ENCODE measurements at regions not wholly inside any gene's neighbourhood (a gene's known extent, or its start where the extent isn't known, plus 50 kb on each side); places are given as distances from the start of the nearest gene placed in this dataset.

GRCh38 chr5:14038341-14038959 lies 94.0 kb upstream of the DNAH5 start:
- no peak for DNase-seq (ENCODE audit: low read depth, low spot score)
- H3K4me3 ChIP-seq (ENCODE audit: low read length) = no peak overlapping the region
- no peak overlapping the region for H3K27ac ChIP-seq (ENCODE audit: low read length)
- H3K27me3 ChIP-seq (ENCODE audit: control insufficient read depth, insufficient read depth, low read length) = no peaks in the 10 kb centered on the region
- WGBS (ENCODE audit: insufficient coverage, insufficient read length) = no CpG with 5 or more reads among the region's 10 CpGs
- no peaks in the 10 kb centered on the region for H3K9me3 ChIP-seq (ENCODE audit: control insufficient read depth, insufficient read depth, low read length)
- no peaks in the 10 kb centered on the region for H3K36me3 ChIP-seq (ENCODE audit: control insufficient read depth, insufficient read depth, low read length)
- H3K4me1 ChIP-seq (ENCODE audit: control insufficient read depth, insufficient read depth, low read length) = peaks cover 8% of the 10 kb centered on the region; the same call in 1 of the 2 replicates

GRCh38 chr5:14036947-14037346 lies 92.5 kb upstream of the DNAH5 start:
- Histone ChIP-seq H3K36me3 (ENCODE audit: control insufficient read depth, insufficient read depth, low read length) (no peaks in the 10 kb centered on the region), H3K4me1 (ENCODE audit: control insufficient read depth, insufficient read depth, low read length) (peaks cover 8% of the 10 kb centered on the region; the same call in 1 of the 2 replicates), H3K27me3 (ENCODE audit: control insufficient read depth, insufficient read depth, low read length) (no peaks in the 10 kb centered on the region), H3K9me3 (ENCODE audit: control insufficient read depth, insufficient read depth, low read length) (no peaks in the 10 kb centered on the region), H3K4me3 (ENCODE audit: low read length) (no peak overlapping the region), H3K27ac (ENCODE audit: low read length) (no peak overlapping the region)
- DNase-seq (ENCODE audit: low read depth, low spot score) = no peak
- no CpG with 5 or more reads among the region's 9 CpGs for WGBS (ENCODE audit: insufficient coverage, insufficient read length)

- Histone ChIP-seq H3K27me3 (ENCODE audit: control insufficient read depth, insufficient read depth, low read length) (no peaks in the 10 kb centered on the region), H3K27ac (ENCODE audit: low read length) (no peak overlapping the region), H3K4me3 (ENCODE audit: low read length) (no peak overlapping the region), H3K4me1 (ENCODE audit: control insufficient read depth, insufficient read depth, low read length) (peaks cover 8% of the 10 kb centered on the region; the same call in 1 of the 2 replicates), H3K9me3 (ENCODE audit: control insufficient read depth, insufficient read depth, low read length) (no peaks in the 10 kb centered on the region), H3K36me3 (ENCODE audit: control insufficient read depth, insufficient read depth, low read length) (no peaks in the 10 kb centered on the region)
- WGBS (ENCODE audit: insufficient coverage, insufficient read length) = no CpG with 5 or more reads among the region's 2 CpGs
- no peak for DNase-seq (ENCODE audit: low read depth, low spot score)
Observed at GRCh38 chr5:14036514-14036913, 92.0 kb upstream of the DNAH5 start.

GRCh38 chr5:14035859-14036503 lies 91.5 kb upstream of the DNAH5 start:
- H3K4me3 ChIP-seq (ENCODE audit: low read length) = no peak overlapping the region
- H3K4me1 ChIP-seq (ENCODE audit: control insufficient read depth, insufficient read depth, low read length) = peaks cover 8% of the 10 kb centered on the region; the same call in 1 of the 2 replicates
- peak; percentile 41 for DNase-seq (ENCODE audit: low read depth, low spot score)
- no peaks in the 10 kb centered on the region for H3K9me3 ChIP-seq (ENCODE audit: control insufficient read depth, insufficient read depth, low read length)
- H3K27me3 ChIP-seq (ENCODE audit: control insufficient read depth, insufficient read depth, low read length) = no peaks in the 10 kb centered on the region
- no peaks in the 10 kb centered on the region for H3K36me3 ChIP-seq (ENCODE audit: control insufficient read depth, insufficient read depth, low read length)
- no CpG with 5 or more reads among the region's 10 CpGs for WGBS (ENCODE audit: insufficient coverage, insufficient read length)
- no peak overlapping the region for H3K27ac ChIP-seq (ENCODE audit: low read length)

- no peak for DNase-seq (ENCODE audit: low read depth, low spot score)
- Histone ChIP-seq H3K9me3 (ENCODE audit: control insufficient read depth, insufficient read depth, low read length) (no peaks in the 10 kb centered on the region), H3K4me3 (ENCODE audit: low read length) (no peak overlapping the region), H3K36me3 (ENCODE audit: control insufficient read depth, insufficient read depth, low read length) (no peaks in the 10 kb centered on the region), H3K4me1 (ENCODE audit: control insufficient read depth, insufficient read depth, low read length) (peaks cover 8% of the 10 kb centered on the region; the same call in 1 of the 2 replicates), H3K27ac (ENCODE audit: low read length) (no peak overlapping the region), H3K27me3 (ENCODE audit: control insufficient read depth, insufficient read depth, low read length) (no peaks in the 10 kb centered on the region)
- WGBS (ENCODE audit: insufficient coverage, insufficient read length) = no CpG with 5 or more reads among the region's 3 CpGs
Observed at GRCh38 chr5:14034963-14035362, 90.5 kb upstream of the DNAH5 start.

- DNase-seq (ENCODE audit: low read depth, low spot score) = no peak
- H3K27ac ChIP-seq (ENCODE audit: low read length) = no peak overlapping the region
- WGBS (ENCODE audit: insufficient coverage, insufficient read length) = no CpG with 5 or more reads among the region's 3 CpGs
- H3K36me3 ChIP-seq (ENCODE audit: control insufficient read depth, insufficient read depth, low read length) = no peaks in the 10 kb centered on the region
- H3K9me3 ChIP-seq (ENCODE audit: control insufficient read depth, insufficient read depth, low read length) = no peaks in the 10 kb centered on the region
- no peaks in the 10 kb centered on the region for H3K27me3 ChIP-seq (ENCODE audit: control insufficient read depth, insufficient read depth, low read length)
- peaks cover 8% of the 10 kb centered on the region; the same call in 1 of the 2 replicates for H3K4me1 ChIP-seq (ENCODE audit: control insufficient read depth, insufficient read depth, low read length)
- no peak overlapping the region for H3K4me3 ChIP-seq (ENCODE audit: low read length)
Observed at GRCh38 chr5:14032918-14033317, 88.4 kb upstream of the DNAH5 start.

GRCh38 chr5:14028938-14029584 lies 84.6 kb upstream of the DNAH5 start:
- no peaks in the 10 kb centered on the region for H3K9me3 ChIP-seq (ENCODE audit: control insufficient read depth, insufficient read depth, low read length)
- no peaks in the 10 kb centered on the region for H3K36me3 ChIP-seq (ENCODE audit: control insufficient read depth, insufficient read depth, low read length)
- WGBS (ENCODE audit: insufficient coverage, insufficient read length) = no CpG with 5 or more reads among the region's 7 CpGs
- H3K4me3 ChIP-seq (ENCODE audit: low read length) = no peak overlapping the region
- H3K27me3 ChIP-seq (ENCODE audit: control insufficient read depth, insufficient read depth, low read length) = no peaks in the 10 kb centered on the region
- H3K4me1 ChIP-seq (ENCODE audit: control insufficient read depth, insufficient read depth, low read length) = no peaks in the 10 kb centered on the region
- no peak overlapping the region for H3K27ac ChIP-seq (ENCODE audit: low read length)
- DNase-seq (ENCODE audit: low read depth, low spot score) = no peak

- H3K36me3 ChIP-seq (ENCODE audit: control insufficient read depth, insufficient read depth, low read length) = no peaks in the 10 kb centered on the region
- no peaks in the 10 kb centered on the region for H3K4me1 ChIP-seq (ENCODE audit: control insufficient read depth, insufficient read depth, low read length)
- H3K27me3 ChIP-seq (ENCODE audit: control insufficient read depth, insufficient read depth, low read length) = no peaks in the 10 kb centered on the region
- no peak overlapping the region for H3K27ac ChIP-seq (ENCODE audit: low read length)
- no peak for DNase-seq (ENCODE audit: low read depth, low spot score)
- H3K4me3 ChIP-seq (ENCODE audit: low read length) = no peak overlapping the region
- H3K9me3 ChIP-seq (ENCODE audit: control insufficient read depth, insufficient read depth, low read length) = no peaks in the 10 kb centered on the region
- no CpG with 5 or more reads among the region's 1 CpG for WGBS (ENCODE audit: insufficient coverage, insufficient read length)
Observed at GRCh38 chr5:14028188-14028587, 83.7 kb upstream of the DNAH5 start.

GRCh38 chr5:14025569-14026286 lies 81.2 kb upstream of the DNAH5 start:
- no peaks in the 10 kb centered on the region for H3K4me1 ChIP-seq (ENCODE audit: control insufficient read depth, insufficient read depth, low read length)
- DNase-seq (ENCODE audit: low read depth, low spot score) = no peak
- no peaks in the 10 kb centered on the region for H3K36me3 ChIP-seq (ENCODE audit: control insufficient read depth, insufficient read depth, low read length)
- no peaks in the 10 kb centered on the region for H3K9me3 ChIP-seq (ENCODE audit: control insufficient read depth, insufficient read depth, low read length)
- no peaks in the 10 kb centered on the region for H3K27me3 ChIP-seq (ENCODE audit: control insufficient read depth, insufficient read depth, low read length)
- no peak overlapping the region for H3K4me3 ChIP-seq (ENCODE audit: low read length)
- no peak overlapping the region for H3K27ac ChIP-seq (ENCODE audit: low read length)
- WGBS (ENCODE audit: insufficient coverage, insufficient read length) = no CpG with 5 or more reads among the region's 4 CpGs

GRCh38 chr5:14022971-14023370 lies 78.5 kb upstream of the DNAH5 start:
- DNase-seq (ENCODE audit: low read depth, low spot score) = no peak
- Histone ChIP-seq H3K36me3 (ENCODE audit: control insufficient read depth, insufficient read depth, low read length) (no peaks in the 10 kb centered on the region), H3K27ac (ENCODE audit: low read length) (no peak overlapping the region), H3K9me3 (ENCODE audit: control insufficient read depth, insufficient read depth, low read length) (no peaks in the 10 kb centered on the region), H3K4me1 (ENCODE audit: control insufficient read depth, insufficient read depth, low read length) (no peaks in the 10 kb centered on the region), H3K4me3 (ENCODE audit: low read length) (no peak overlapping the region), H3K27me3 (ENCODE audit: control insufficient read depth, insufficient read depth, low read length) (no peaks in the 10 kb centered on the region)
- WGBS (ENCODE audit: insufficient coverage, insufficient read length) = no CpG with 5 or more reads among the region's 3 CpGs

All from iPS DF 6.9 (cell line).